GM19351 (cell line): ENCODE measurements at regions not wholly inside any gene's neighbourhood (a gene's known extent, or its start where the extent isn't known, plus 50 kb on each side); places are given as distances from the start of the nearest gene placed in this dataset.
"Not testable (repeated sequence)": the region's sequence is repeated elsewhere in the genome, so short reads cannot be mapped to it uniquely, and the experiment has no call there.

Experiments used
- ATAC-seq: cut with Tn5 transposase; IDR thresholded peaks from one replicate; pipeline ENCODE4 v1.9.1; 2021; ENCODE audit warnings: mild to moderate bottlenecking, moderate library complexity; ENCODE audit not compliant: unreplicated experiment

- ATAC-seq: no peak
Observed at GRCh38 chr18:73590950-73591349, 556.7 kb downstream of the FBXO15 start.

- ATAC-seq: no peak
Observed at GRCh38 chr18:73579698-73580097, 567.9 kb downstream of the FBXO15 start.

DNA sequence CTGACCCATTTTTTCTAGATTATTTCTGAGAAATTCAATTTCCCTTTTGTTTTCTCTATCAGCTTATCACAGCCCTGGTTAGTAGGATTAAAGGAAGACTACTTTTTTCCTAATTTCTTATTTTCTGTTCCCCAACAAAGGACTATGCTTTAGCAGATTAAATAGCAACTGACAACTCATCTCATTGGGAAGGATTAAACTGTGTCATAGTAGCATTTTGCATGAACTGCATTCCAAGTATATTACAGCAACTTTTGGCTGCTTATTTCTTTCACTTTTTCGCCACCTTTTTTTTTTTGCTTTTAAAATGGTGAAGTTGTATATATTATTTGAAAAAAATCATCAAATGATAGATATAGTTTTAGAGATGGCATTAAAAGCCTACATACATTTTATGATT is 570.3 kb downstream of the FBXO15 start:
- ATAC-seq: no peak

GRCh38 chr18:73563901-73564472 is 583.6 kb downstream of the FBXO15 start:
- no peak for ATAC-seq

DNA sequence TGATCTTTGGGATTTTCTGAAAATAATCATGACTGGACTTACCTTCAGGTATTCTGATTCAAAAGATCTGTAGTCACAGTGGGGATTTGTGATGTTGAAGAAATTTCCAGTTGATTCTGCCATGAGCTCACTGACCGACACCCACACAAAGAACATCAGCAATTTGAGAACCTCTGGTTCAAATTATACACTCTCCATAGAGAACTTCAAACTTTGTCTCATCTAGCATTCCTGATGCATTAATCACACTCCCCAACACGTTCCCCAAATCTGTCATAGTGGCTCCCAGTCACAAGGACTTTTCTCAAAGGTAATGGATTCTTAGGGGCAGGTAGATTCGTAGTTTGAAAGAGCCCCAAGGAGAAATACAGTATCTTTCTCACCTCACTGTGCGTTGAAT is 584.3 kb downstream of the FBXO15 start:
- ATAC-seq: no peak

DNA sequence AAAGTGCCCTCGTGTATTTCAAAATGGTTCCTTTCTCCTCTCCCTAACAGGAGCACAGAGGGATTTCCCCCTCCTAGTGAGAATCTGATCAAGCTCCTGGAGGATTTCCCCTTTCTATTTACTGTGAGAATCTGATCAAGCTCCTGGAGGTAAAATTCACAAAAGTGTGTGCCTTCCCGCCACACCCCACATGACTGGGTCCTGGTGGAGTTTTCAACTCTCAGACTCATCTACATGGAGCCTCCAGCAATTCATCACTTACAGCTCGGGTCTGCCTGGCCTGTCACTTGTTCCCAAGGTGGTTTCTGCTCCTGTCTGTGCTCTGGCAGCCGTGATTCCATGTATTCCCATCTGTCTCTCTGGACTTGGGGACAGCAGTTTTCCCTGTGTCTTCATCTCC is 590.7 kb downstream of the FBXO15 start:
- ATAC-seq: no peak

- no peak for ATAC-seq
Observed at GRCh38 chr18:73552171-73552570, 595.5 kb downstream of the FBXO15 start.

DNA sequence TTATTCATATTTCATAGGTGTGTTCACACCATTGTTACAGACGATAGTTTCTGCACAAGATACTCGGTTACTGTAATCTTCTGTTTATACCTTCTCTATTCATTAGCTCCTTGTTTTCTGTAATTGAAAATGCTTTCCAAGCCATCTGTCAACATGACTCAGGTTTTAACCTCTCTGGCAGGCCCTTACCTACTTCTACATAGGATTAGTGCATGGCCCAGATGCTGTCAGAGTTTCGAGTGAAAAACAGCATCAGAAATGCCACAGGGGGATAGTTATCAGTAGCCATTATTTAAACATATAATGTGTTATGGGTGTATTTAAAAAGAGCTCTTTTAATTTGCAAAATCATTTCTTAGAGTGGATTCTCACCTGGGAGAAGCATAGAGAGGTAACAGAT is 596.4 kb downstream of the FBXO15 start:
- no peak for ATAC-seq

DNA sequence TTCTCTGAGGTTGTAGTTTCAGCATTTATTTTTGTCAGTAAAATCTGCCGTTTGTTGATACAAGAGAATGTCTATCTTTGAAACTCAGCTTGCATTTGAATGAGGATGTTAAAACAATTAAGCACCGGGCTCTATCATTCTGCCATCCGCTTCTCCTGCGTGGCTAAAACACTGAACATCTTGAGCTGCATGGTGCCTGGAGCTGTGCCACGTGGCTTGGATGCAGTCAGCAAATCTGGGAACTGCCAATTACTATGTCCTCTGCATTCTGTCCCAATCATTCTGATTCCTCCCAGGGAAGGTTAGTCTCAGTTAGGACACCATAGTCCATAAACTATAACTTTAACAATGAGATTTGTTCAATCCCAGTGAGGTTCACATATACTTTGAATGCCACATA is 598.4 kb downstream of the FBXO15 start:
- no peak for ATAC-seq

GRCh38 chr18:73545472-73545871 is 602.2 kb downstream of the FBXO15 start:
- ATAC-seq: no peak

DNA sequence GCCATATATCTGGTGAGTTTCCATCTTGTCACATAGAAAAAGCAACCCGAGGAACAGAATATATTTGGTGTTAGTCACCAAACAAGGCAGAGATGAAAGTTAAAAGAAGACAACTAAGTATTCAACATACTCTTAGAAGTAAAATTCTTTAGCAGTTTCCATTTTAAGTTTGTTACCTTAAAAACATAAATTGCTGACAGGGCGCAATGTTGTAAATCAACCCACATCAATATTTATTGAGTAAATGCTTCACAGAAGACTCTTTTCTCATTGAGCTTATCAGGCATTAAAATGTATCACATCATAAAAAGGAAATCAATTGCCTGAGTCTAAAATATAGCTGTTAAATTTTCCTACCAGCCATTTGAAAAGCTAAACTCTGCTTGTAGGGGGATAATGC is 603.0 kb downstream of the FBXO15 start:
- ATAC-seq: no peak

DNA sequence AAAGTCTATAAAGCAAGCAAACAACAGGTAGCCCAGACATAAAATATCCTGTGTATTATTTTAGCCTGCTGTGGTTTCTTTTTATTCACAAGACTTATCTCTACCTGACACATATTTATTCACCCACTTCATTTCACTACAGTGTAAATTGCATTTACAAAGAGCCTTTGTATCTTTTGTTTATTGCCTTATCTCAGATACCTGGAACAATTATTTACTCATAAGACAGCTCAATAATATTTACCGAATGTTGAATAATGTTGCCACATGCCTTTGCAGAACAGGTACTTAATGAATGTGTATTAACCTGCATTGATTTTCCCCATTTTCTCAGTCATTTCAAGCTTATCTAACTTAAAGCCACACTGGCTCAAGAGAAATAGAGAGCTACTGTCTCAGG is 603.6 kb downstream of the FBXO15 start:
- no peak for ATAC-seq

DNA sequence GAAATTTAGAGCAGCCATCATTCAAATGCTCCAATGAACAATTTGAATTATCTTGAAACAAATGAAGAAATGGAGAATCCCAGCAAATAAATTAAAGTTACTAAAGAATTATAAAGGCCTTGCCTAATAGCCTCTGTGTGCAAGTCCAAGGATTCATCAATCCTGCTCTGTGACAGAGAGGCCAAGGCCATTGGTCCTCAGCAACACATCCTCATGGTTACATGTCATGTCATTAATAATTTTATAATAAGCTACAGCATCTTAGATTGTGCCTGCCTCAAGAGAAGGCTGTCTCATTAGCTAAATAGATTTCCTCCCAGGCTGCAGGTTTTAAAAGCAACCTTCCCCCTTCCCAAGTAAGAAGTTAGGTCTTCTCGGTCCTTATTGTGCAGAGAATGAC is 611.6 kb downstream of the FBXO15 start:
- no peak for ATAC-seq

DNA sequence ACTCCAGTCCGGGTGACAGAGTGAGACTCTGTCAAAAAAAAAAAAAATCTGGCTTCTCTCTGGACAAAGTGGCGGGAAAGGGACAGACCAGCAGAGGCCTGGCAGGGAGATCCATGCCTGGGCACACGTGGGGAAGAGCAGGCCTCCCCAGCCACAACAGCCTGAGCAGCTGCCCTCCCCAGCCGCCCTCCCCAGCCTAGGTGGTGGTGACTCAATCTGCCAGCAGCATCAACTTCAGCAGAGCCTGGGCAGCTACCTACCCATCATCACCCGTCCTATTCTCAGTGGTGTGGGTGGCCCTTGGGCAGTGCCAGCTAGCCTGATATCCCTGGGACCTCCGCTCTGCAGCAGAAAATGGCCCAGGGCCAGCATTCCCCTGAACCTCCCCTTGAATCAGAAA is 612.4 kb downstream of the FBXO15 start:
- ATAC-seq: no peak

DNA sequence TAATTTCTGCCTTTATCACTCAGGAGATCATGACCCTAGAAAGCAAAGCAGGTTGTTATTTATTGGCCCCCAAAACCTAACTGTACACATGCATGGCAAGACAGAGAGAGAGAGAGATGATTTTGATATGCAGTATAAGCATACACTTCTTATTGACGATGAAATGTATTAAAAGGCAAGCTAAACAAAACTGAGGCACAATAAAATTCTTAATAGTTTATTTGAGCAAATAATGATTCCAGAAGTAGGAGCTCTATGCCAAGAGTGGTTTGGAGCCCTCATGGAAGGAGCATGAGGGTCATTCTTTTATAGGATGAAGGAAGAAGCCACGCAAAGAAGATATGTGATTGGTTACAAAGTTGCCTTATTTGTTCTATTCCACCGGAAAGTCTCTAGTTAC is 616.0 kb downstream of the FBXO15 start:
- ATAC-seq: no peak

GRCh38 chr18:73528066-73528465 is 619.6 kb downstream of the FBXO15 start:
- ATAC-seq: no peak

DNA sequence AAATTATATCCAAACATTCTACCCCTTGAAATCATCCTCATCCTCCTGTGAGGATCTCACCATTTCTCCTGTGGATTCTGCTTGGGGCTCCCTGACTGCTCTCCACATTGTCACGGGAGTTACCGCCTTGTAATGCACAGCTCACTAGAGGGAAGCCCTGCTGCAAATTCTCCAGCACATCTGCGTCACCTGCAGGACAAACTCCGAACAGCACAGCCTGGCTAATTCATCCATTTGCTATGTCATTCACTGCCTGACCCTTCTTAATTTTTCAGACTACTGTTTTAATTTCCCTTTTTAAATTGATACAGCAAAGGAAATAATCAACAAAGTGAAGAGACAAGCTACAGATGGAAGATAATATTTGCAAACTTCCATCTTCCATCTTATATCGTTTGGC is 627.4 kb downstream of the FBXO15 start:
- ATAC-seq: no peak

GRCh38 chr18:73516056-73516455 is 631.6 kb downstream of the FBXO15 start:
- ATAC-seq: not testable (repeated sequence)

DNA sequence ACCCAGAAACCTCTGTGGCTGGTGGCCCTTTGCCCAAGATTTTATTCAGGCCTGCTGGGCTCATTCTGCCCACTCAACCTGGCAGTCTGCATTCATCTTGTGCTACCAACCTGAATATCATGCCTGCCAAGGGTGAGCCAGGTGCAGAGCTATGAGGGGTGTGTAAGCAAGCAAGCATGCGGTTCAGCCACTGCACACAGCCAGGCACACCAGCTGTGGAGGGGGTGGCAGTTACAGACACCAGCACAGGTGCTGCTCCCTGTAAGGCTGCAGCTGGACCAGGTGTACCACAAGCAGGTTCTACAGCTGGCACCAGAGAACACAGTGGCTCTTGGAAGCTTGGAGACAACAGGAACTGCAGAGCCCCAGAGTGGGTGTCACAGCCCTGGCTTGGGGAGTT is 633.2 kb downstream of the FBXO15 start:
- no peak for ATAC-seq

DNA sequence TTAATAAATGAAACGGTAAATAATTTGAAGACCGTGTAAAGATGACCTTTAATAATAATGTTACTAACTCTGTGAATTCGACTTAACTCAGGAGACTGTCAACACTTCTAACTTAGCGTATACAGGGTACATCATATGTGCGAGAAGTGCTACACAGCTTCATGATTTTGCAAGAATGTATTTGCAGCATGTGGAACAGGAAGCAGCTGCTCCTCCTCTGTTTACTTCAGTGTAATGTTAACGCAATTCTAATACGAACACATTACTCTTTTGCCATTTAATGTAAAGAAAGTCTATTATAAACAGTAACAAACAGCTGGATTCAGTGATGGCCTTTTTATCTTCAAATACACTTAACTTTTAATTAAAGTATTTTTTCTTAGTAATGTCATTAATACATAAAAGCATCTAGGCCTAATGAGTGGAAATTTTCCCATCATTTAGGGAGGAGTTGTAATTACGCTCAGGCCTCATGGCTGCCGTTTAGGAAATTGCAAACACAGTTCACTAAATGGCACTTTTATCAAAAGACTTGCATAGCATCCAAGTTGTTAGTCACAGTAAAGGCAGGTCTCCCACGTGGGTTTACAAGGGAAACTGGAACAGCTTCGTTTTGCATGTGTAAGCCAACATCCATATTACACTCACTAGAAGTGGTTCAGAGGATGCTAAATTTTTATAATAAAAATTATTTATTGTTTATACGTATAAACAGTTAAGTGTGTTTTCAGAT is 635.7 kb downstream of the FBXO15 start:
- no peak for ATAC-seq

GRCh38 chr18:73509460-73509859 is 638.2 kb downstream of the FBXO15 start:
- ATAC-seq: no peak

DNA sequence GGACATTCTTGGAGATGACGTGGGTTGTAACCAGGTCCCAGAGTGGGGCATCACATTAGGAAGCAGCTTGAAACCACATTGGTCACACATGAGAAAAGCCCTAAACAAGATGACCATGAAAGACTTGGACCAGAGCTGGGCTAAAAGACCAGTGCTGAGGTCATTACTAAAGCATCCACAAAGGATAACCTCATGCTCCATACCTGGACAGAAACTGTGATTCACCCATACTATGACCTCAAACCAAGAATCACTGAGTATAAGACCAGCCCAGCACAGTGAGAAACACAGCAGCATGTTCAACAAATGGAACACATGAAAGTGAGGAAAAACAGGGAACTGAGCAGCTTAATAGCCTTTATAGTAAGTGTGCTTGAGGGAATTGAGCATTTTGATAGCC is 635.5 kb upstream of the NETO1 start:
- ATAC-seq: no peak

DNA sequence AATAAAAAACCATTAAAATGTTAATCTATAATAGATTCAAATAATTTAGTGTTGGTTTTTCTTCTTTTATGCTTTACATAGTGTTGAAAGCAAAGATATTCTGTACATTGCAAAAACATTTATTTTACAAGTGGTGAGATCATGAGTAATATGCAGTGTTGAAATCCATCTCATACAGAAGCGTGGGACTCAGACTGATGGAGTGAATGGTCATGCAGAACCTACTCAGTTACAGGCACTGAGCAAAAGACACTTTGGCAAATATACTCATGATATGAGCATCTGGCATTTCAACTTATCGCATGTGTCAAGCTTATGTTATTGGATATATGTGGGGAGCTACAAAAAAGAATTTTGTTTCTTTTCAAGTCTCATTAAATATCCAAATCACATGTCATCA is 620.2 kb upstream of the NETO1 start:
- ATAC-seq: no peak
